HEK293 (cell line): ENCODE measurements at regions not wholly inside any gene's neighbourhood (a gene's known extent, or its start where the extent isn't known, plus 50 kb on each side); places are given as distances from the start of the nearest gene placed in this dataset.

Experiments used
- CTCF ChIA-PET: fragments of 350-600 bp; formaldehyde crosslinking; extraction: SDS; loops from one replicate; lab custom pipeline; 2021; ENCODE audit warnings: antibody characterized with exemption; lab: Yijun Ruan, JAX
- POLR2A ChIA-PET: fragments of 300-600 bp; formaldehyde crosslinking; extraction: SDS; loops from one replicate; lab custom pipeline; 2020; ENCODE audit warnings: antibody characterized with exemption, inconsistent platforms; lab: Yijun Ruan, JAX
- H3K27ac ChIP-seq: fragments of 200-500 bp; sonication (Bioruptor generic); 2 replicates; pipeline ENCODE4 v1.5.1; 2014; ENCODE audit warnings: low read depth, low read length, control low read depth, inconsistent platforms; ENCODE audit errors: extremely low read depth
- H3K36me3 ChIP-seq, 2 experiments: fragments of 200-500 bp in 1 of 2; sonication (Bioruptor generic) in 1 of 2; 1 replicate in 1 of 2; 2 replicates in 1 of 2; pipeline ENCODE4 v1.5.1; 2014 to 2017; ENCODE audit warnings: inconsistent platforms in 2 of 2, low read length in 2 of 2; ENCODE audit not compliant: control insufficient read depth in 2 of 2, insufficient read depth in 1 of 2
- H3K4me1 ChIP-seq: fragments of 200-500 bp; sonication (Bioruptor generic); 2 replicates; pipeline ENCODE4 v1.5.1; 2014; ENCODE audit warnings: mild to moderate bottlenecking, low read length, inconsistent platforms; ENCODE audit not compliant: control insufficient read depth, insufficient read depth
- H3K4me3 ChIP-seq: 2 replicates; pipeline ENCODE4 v1.5.1; 2011; ENCODE audit warnings: low read depth, mild to moderate bottlenecking, control low read depth, low read length, moderate library complexity
- H3K9me3 ChIP-seq: fragments of 200-500 bp; sonication (Bioruptor generic); 2 replicates; pipeline ENCODE4 v1.5.1; 2014; ENCODE audit warnings: low read depth, low read length, inconsistent platforms; ENCODE audit not compliant: control insufficient read depth, insufficient read depth
- AEBP2 ChIP-seq: fragments of 450-650 bp; formaldehyde crosslinking; IDR thresholded peaks from 2 replicates; pipeline ENCODE4 v1.5.1; 2016; ENCODE audit warnings: missing biosample characterization, missing genetic modification characterization, borderline replicate concordance
- GFI1B ChIP-seq: fragments of 450-650 bp; formaldehyde crosslinking; IDR thresholded peaks from 2 replicates; pipeline ENCODE4 v1.5.1; 2016; ENCODE audit warnings: missing biosample characterization, missing genetic modification characterization
- MEIS1 ChIP-seq: sonication (generic); formaldehyde crosslinking; IDR thresholded peaks from 2 replicates; pipeline ENCODE4 v1.8.1; 2022; ENCODE audit warnings: missing genetic modification reagents, mild to moderate bottlenecking, borderline replicate concordance
- PRDM6 ChIP-seq: fragments of 450-650 bp; formaldehyde crosslinking; IDR thresholded peaks from 2 replicates; pipeline ENCODE4 v1.5.1; 2017; ENCODE audit warnings: missing biosample characterization, missing genetic modification characterization
- ZBTB6 ChIP-seq: fragments of 450-650 bp; formaldehyde crosslinking; IDR thresholded peaks from 2 replicates; pipeline ENCODE4 v1.5.1; 2017; ENCODE audit warnings: missing biosample characterization, missing genetic modification characterization
- ZNF132 ChIP-seq: fragments of 450-650 bp; formaldehyde crosslinking; IDR thresholded peaks from 2 replicates; pipeline ENCODE4 v1.5.1; 2017; ENCODE audit warnings: missing biosample characterization, missing genetic modification characterization, borderline replicate concordance
- ZNF211 ChIP-seq: fragments of 450-650 bp; formaldehyde crosslinking; IDR thresholded peaks from 2 replicates; pipeline ENCODE4 v1.5.1; 2016; ENCODE audit warnings: low read depth, missing biosample characterization, missing genetic modification characterization
- ZNF239 ChIP-seq: fragments of 450-650 bp; formaldehyde crosslinking; IDR thresholded peaks from 2 replicates; pipeline ENCODE4 v1.5.1; 2016; ENCODE audit warnings: missing biosample characterization, missing genetic modification characterization
- ZNF274 ChIP-seq, 2 experiments: fragments of 200-500 bp in 1 of 2; fragments of 450-650 bp in 1 of 2; sonication (Bioruptor generic) in 1 of 2; formaldehyde crosslinking in 1 of 2; IDR thresholded peaks; 2 replicates each; pipeline versions ENCODE4 v1.5.1 to v1.6.1; 2014 to 2016; ENCODE audit warnings: borderline replicate concordance in 1 of 2, inconsistent platforms in 1 of 2, low read length in 1 of 2, missing biosample characterization in 1 of 2, missing genetic modification characterization in 1 of 2
- ZNF280C ChIP-seq: fragments of 450-650 bp; formaldehyde crosslinking; IDR thresholded peaks from 2 replicates; pipeline ENCODE4 v1.5.1; 2016; ENCODE audit warnings: missing biosample characterization, missing genetic modification characterization
- ZNF280D ChIP-seq: fragments of 450-650 bp; formaldehyde crosslinking; IDR thresholded peaks from 2 replicates; pipeline ENCODE4 v1.5.1; 2016; ENCODE audit warnings: missing biosample characterization, missing genetic modification characterization
- ZNF366 ChIP-seq: fragments of 450-650 bp; formaldehyde crosslinking; conservative IDR thresholded peaks from 2 replicates; pipeline ENCODE4 v1.5.1; 2016; ENCODE audit warnings: missing biosample characterization, missing genetic modification characterization
- ZNF423 ChIP-seq: fragments of 450-650 bp; formaldehyde crosslinking; IDR thresholded peaks from 2 replicates; pipeline ENCODE4 v1.5.1; 2016; ENCODE audit warnings: missing biosample characterization, missing genetic modification characterization
- ZNF426 ChIP-seq: fragments of 450-650 bp; formaldehyde crosslinking; IDR thresholded peaks from 2 replicates; pipeline ENCODE4 v1.5.1; 2017; ENCODE audit warnings: missing biosample characterization, missing genetic modification characterization, mild to moderate bottlenecking, inconsistent platforms, moderate library complexity
- ZNF513 ChIP-seq: fragments of 450-650 bp; IDR thresholded peaks from 2 replicates; pipeline ENCODE4 v1.5.1; 2018; ENCODE audit warnings: missing biosample characterization, missing genetic modification characterization
- ZNF548 ChIP-seq: fragments of 450-650 bp; formaldehyde crosslinking; IDR thresholded peaks from 2 replicates; pipeline ENCODE4 v1.5.1; 2016; ENCODE audit warnings: missing biosample characterization, missing genetic modification characterization
- ZNF596 ChIP-seq: fragments of 450-650 bp; IDR thresholded peaks from 2 replicates; pipeline ENCODE4 v1.5.0; 2018; ENCODE audit warnings: missing biosample characterization, mild to moderate bottlenecking, missing genetic modification characterization, moderate library complexity
- ZNF626 ChIP-seq: fragments of 450-650 bp; sonication (Bioruptor Pico); formaldehyde crosslinking; IDR thresholded peaks from 2 replicates; pipeline ENCODE4 v1.5.1; 2018; ENCODE audit warnings: missing biosample characterization, missing genetic modification characterization, inconsistent platforms
- ZNF692 ChIP-seq: fragments of 450-650 bp; formaldehyde crosslinking; IDR thresholded peaks from 2 replicates; pipeline ENCODE4 v1.5.1; 2016; ENCODE audit warnings: missing biosample characterization, missing genetic modification characterization
- ZNF707 ChIP-seq: fragments of 450-650 bp; formaldehyde crosslinking; IDR thresholded peaks from 2 replicates; pipeline ENCODE4 v1.5.1; 2016; ENCODE audit warnings: missing biosample characterization, missing genetic modification characterization

- TF ChIP-seq ZNF596 (tag by site-specific recombination): no peak
- TF ChIP-seq ZNF707: no peak
- no peak for TF ChIP-seq ZNF692 (tag by site-specific recombination)
- no peak for TF ChIP-seq ZNF274 (IDR thresholded peaks at IDR 0.05; ENCODE audit: low read length)
- TF ChIP-seq ZNF274 (tag by site-specific recombination; IDR thresholded peaks at IDR 0.05; ENCODE audit: borderline replicate concordance): no peak
- no peak for TF ChIP-seq ZNF626 (tag by site-specific recombination)
- no peak for TF ChIP-seq MEIS1
- TF ChIP-seq ZNF423 (tag by site-specific recombination): no peak
- TF ChIP-seq AEBP2: no peak
- no peak for TF ChIP-seq ZNF280D (tag by site-specific recombination)
- TF ChIP-seq ZNF211: no peak
- TF ChIP-seq ZBTB6 (tag by site-specific recombination): no peak
These were observed 204.5 kb upstream of the PHYHIPL start (continued) for GRCh38 chr10:58971796-58972491.

- Histone ChIP-seq H3K36me3 (no peaks in the 10 kb centered on the region), H3K27ac (no peak overlapping the region), H3K4me1 (no peaks in the 10 kb centered on the region), H3K4me3 (no peak overlapping the region), H3K9me3 (no peaks in the 10 kb centered on the region)
- ChIA-PET CTCF (interaction anchor here (0.9 kb wide), 1 partner anchor 10 kb away, joined by 3 read pairs; no protein-coding TSS in a partner anchor), POLR2A (no interaction called here)
- TF ChIP-seq ZNF239 (tag by site-specific recombination) (no peak), PRDM6 (tag by site-specific recombination) (no peak), ZNF426 (tag by site-specific recombination) (no peak), ZNF513 (tag by site-specific recombination) (no peak), ZNF132 (tag by site-specific recombination) (no peak), ZNF366 (tag by site-specific recombination) (no peak), ZNF548 (tag by site-specific recombination) (no peak), ZNF280C (tag by site-specific recombination) (no peak), GFI1B (tag by site-specific recombination) (no peak)
These were observed 203.7 kb upstream of the PHYHIPL start for GRCh38 chr10:58972576-58973234.
